Breast epithelium (tissue), 3 donors: ENCODE measurements at regions not wholly inside any gene's neighbourhood (a gene's known extent, or its start where the extent isn't known, plus 50 kb on each side); places are given as distances from the start of the nearest gene placed in this dataset.

Experiments used
- CTCF ChIP-seq, 3 donors: fragments of 450-650 bp; IDR thresholded peaks; one replicate each; pipeline ENCODE4 v1.5.1; 2016 to 2017; ENCODE audit warnings: antibody characterized with exemption in 3 of 3, mild to moderate bottlenecking in 3 of 3, moderate library complexity in 3 of 3
- POLR2A ChIP-seq: fragments of 450-650 bp; IDR thresholded peaks from one replicate; pipeline ENCODE4 v1.6.1; 2016; ENCODE audit warnings: antibody characterized with exemption, mild to moderate bottlenecking, moderate library complexity
- POLR2AphosphoS5 ChIP-seq, 3 donors: sonication (generic); formaldehyde crosslinking; IDR thresholded peaks; one replicate each; pipeline ENCODE4 v1.6.1; 2017; ENCODE audit warnings: antibody characterized with exemption in 3 of 3

- TF ChIP-seq CTCF (IDR thresholded peaks at IDR 0.05) (no peak), POLR2AphosphoS5 (IDR thresholded peaks at IDR 0.05) (no peak), POLR2A (no peak)
Measured at GRCh38 chr12:67459578-67459977, 189.0 kb upstream of the DYRK2 start.
